ENCODE measurements at regions not wholly inside any gene's neighbourhood (a gene's known extent, or its start where the extent isn't known, plus 50 kb on each side); places are given as distances from the start of the nearest gene placed in this dataset.

DNA sequence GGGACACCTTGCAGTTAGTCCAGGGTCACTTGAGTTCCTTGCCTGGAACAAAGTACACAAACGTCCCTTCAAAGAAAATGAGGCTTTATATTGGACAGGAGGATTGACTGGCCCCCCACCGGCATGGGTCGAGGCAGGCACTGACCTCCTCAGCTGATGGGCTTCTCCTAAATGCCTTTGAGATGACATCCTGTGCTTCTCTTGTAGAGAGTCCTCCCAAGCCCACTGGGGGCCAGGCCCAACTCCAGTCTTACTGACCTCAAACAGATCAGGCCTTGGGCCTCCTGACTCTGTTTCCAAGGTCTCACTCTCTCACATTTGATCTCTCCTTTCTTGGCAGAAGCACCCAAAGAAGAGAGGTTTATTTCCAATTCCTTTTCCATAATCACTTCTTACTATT lies 516.1 kb downstream of the MCTP2 start:
- TF ChIP-seq EZH2 (optimal IDR thresholded peaks at IDR 0.05; ENCODE audit: low read depth, low read length): no peak
- TF ChIP-seq EZH2phosphoT487 (IDR thresholded peaks at IDR 0.05; ENCODE audit: low read length): no peak
- TF ChIP-seq, protein P1, sequence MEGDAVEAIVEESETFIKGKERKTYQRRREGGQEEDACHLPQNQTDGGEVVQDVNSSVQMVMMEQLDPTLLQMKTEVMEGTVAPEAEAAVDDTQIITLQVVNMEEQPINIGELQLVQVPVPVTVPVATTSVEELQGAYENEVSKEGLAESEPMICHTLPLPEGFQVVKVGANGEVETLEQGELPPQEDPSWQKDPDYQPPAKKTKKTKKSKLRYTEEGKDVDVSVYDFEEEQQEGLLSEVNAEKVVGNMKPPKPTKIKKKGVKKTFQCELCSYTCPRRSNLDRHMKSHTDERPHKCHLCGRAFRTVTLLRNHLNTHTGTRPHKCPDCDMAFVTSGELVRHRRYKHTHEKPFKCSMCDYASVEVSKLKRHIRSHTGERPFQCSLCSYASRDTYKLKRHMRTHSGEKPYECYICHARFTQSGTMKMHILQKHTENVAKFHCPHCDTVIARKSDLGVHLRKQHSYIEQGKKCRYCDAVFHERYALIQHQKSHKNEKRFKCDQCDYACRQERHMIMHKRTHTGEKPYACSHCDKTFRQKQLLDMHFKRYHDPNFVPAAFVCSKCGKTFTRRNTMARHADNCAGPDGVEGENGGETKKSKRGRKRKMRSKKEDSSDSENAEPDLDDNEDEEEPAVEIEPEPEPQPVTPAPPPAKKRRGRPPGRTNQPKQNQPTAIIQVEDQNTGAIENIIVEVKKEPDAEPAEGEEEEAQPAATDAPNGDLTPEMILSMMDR (IDR thresholded peaks at IDR 0.05; ENCODE audit: low read length): no peak
- no peaks in the 10 kb centered on the region for H3F3A ChIP-seq (ENCODE audit: insufficient read depth, low read length)
- no peaks in the 10 kb centered on the region for H3K27me3 ChIP-seq (replicated peaks; ENCODE audit: insufficient read depth, low read length)
- H3K79me2 ChIP-seq (ENCODE audit: low read length): no peaks in the 10 kb centered on the region
- no peak for DNase-seq
- no peaks in the 10 kb centered on the region for H4K20me1 ChIP-seq (ENCODE audit: insufficient read depth, low read length)
- no peaks in the 10 kb centered on the region for H3K9me2 ChIP-seq (replicated peaks; ENCODE audit: insufficient read depth, low read length)
- no peak overlapping the region for H3K4me2 ChIP-seq (ENCODE audit: low read depth, low read length)
- H3K9me3 ChIP-seq (replicated peaks; ENCODE audit: insufficient read depth, low read length): no peaks in the 10 kb centered on the region
- H3K36me3 ChIP-seq (replicated peaks; ENCODE audit: insufficient read depth, low read length): no peaks in the 10 kb centered on the region
- no peaks in the 10 kb centered on the region for H3K4me1 ChIP-seq (ENCODE audit: low read length)
- no peak overlapping the region for H3K27ac ChIP-seq (ENCODE audit: low read length)
- no peak overlapping the region for H3K9ac ChIP-seq (ENCODE audit: low read length)
- H3K4me3 ChIP-seq (ENCODE audit: low read length): no peak overlapping the region
- H2AFZ ChIP-seq (ENCODE audit: low read length): no peak overlapping the region

DNA sequence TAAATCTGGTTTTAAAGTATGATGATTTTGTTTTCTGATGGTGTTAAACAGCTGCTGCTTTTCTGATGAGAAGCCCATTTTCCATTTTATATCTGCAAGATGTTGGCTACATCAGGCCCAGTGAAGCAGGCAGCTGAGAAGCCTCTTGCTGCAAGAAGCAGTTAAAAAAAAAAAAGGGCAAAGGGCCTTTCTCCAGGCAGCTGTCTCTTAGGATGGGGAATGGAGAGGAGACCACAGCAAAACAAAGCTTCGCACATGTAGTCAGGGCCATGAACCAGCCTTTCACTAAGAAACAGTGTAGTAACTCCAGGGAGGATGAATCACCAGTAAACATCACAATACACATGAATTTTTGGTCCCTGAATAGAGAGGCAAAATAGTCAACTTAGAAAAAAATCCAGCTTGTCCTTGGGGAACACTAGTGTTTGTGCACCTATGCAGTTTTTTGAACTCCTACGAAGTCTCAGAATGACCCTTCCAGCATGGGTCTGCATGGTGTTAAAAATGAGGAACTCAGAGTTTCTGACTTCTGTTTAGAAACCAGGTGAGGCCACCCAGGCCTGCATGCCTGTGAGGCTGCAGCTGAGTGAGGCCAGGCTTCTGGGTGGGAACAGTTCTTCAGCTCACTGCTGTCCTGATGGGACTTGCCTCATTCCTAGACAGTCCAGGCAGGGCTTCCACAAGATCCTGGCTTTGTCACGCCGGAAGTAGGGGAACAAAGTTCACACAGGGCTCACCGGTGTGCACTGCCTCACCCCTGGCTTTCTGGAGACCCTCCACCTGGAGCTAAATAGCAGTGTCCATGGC lies 518.7 kb downstream of the MCTP2 start:
- Histone ChIP-seq H3K4me3 (ENCODE audit: low read length) (no peak overlapping the region), H3K4me2 (ENCODE audit: low read depth, low read length) (no peak overlapping the region), H3K27me3 (replicated peaks; ENCODE audit: insufficient read depth, low read length) (no peaks in the 10 kb centered on the region), H3K79me2 (ENCODE audit: low read length) (no peaks in the 10 kb centered on the region), H3K9me3 (replicated peaks; ENCODE audit: insufficient read depth, low read length) (no peaks in the 10 kb centered on the region), H3K36me3 (replicated peaks; ENCODE audit: insufficient read depth, low read length) (no peaks in the 10 kb centered on the region), H3K4me1 (ENCODE audit: low read length) (no peaks in the 10 kb centered on the region), H3K9me2 (replicated peaks; ENCODE audit: insufficient read depth, low read length) (no peaks in the 10 kb centered on the region), H4K20me1 (ENCODE audit: insufficient read depth, low read length) (no peaks in the 10 kb centered on the region), H2AFZ (ENCODE audit: low read length) (no peak overlapping the region), H3K27ac (ENCODE audit: low read length) (no peak overlapping the region), H3F3A (ENCODE audit: insufficient read depth, low read length) (no peaks in the 10 kb centered on the region), H3K9ac (ENCODE audit: low read length) (no peak overlapping the region)
- TF ChIP-seq EZH2phosphoT487 (IDR thresholded peaks at IDR 0.05; ENCODE audit: low read length) (no peak), EZH2 (optimal IDR thresholded peaks at IDR 0.05; ENCODE audit: low read depth, low read length) (no peak)
- TF ChIP-seq, protein P1 (IDR thresholded peaks at IDR 0.05; ENCODE audit: low read length): no peak
- DNase-seq: no peak

DNA sequence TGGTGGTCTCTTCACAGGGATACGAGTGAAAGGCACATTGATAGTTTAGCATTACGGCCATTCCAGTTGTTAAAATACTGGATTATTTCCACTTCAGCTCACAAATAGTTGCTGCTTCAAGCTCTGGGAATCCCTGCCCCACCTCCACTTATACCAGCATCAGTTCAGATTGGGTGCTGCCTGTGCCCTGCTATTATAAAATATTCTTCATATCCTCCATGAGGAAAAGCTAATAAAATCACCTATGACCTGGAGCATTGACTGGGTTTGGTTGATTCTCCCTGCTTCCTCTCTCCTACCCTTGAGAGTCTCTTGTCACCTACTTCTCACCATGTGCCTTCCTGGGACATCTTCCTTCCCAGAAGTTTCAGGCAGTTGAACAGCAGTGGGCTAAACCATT lies 529.0 kb downstream of the MCTP2 start:
- no peak overlapping the region for H3K27ac ChIP-seq (ENCODE audit: low read length)

More for the DNA sequence above, 529.0 kb downstream of the MCTP2 start:
- Histone ChIP-seq H3K79me2 (ENCODE audit: low read length) (no peaks in the 10 kb centered on the region), H3K4me1 (ENCODE audit: low read length) (no peaks in the 10 kb centered on the region), H3K4me2 (ENCODE audit: low read depth, low read length) (no peak overlapping the region), H4K20me1 (ENCODE audit: insufficient read depth, low read length) (no peaks in the 10 kb centered on the region), H3K4me3 (ENCODE audit: low read length) (no peak overlapping the region), H3K36me3 (replicated peaks; ENCODE audit: insufficient read depth, low read length) (no peaks in the 10 kb centered on the region), H3K9me2 (replicated peaks; ENCODE audit: insufficient read depth, low read length) (no peaks in the 10 kb centered on the region), H3K9ac (ENCODE audit: low read length) (no peak overlapping the region), H3K9me3 (replicated peaks; ENCODE audit: insufficient read depth, low read length) (no peaks in the 10 kb centered on the region), H3F3A (ENCODE audit: insufficient read depth, low read length) (no peaks in the 10 kb centered on the region), H2AFZ (ENCODE audit: low read length) (no peak overlapping the region), H3K27me3 (replicated peaks; ENCODE audit: insufficient read depth, low read length) (no peaks in the 10 kb centered on the region)
- DNase-seq: no peak
- TF ChIP-seq EZH2 (optimal IDR thresholded peaks at IDR 0.05; ENCODE audit: low read depth, low read length): no peak
- TF ChIP-seq, protein P1 (IDR thresholded peaks at IDR 0.05; ENCODE audit: low read length): no peak
- TF ChIP-seq EZH2phosphoT487 (IDR thresholded peaks at IDR 0.05; ENCODE audit: low read length): no peak

All from MM.1S (cell line).